Kidney epithelial cell (primary cell): ENCODE measurements at regions not wholly inside any gene's neighbourhood (a gene's known extent, or its start where the extent isn't known, plus 50 kb on each side); places are given as distances from the start of the nearest gene placed in this dataset.

ENCODE experiments used
- DNase-seq: peaks from one replicate; pipeline ENCODE4 v3.0.0-alpha.2; 2010; ENCODE audit warnings: low read depth
- H3K27me3 ChIP-seq: 2 replicates; pipeline ENCODE4 v1.6.0; 2011; ENCODE audit warnings: low read length; ENCODE audit not compliant: control insufficient read depth, insufficient read depth
- H3K36me3 ChIP-seq: 2 replicates; pipeline ENCODE4 v1.5.1; 2011; ENCODE audit warnings: low read length; ENCODE audit not compliant: control insufficient read depth, insufficient read depth
- H3K4me3 ChIP-seq: 2 replicates; pipeline ENCODE4 v1.5.1; 2011; ENCODE audit warnings: low read depth, mild to moderate bottlenecking, control low read depth, low read length
- CTCF ChIP-seq: IDR thresholded peaks from 2 replicates; pipeline ENCODE4 v1.5.1; 2011; ENCODE audit warnings: mild to moderate bottlenecking, moderate library complexity, low read length, control low read depth, inconsistent platforms; ENCODE audit not compliant: insufficient read depth, poor library complexity, severe bottlenecking

GRCh38 chr5:30839956-30840355, 353.5 kb upstream of the CDH6 start:
- Histone ChIP-seq H3K36me3 (no peaks in the 10 kb centered on the region), H3K27me3 (no peaks in the 10 kb centered on the region), H3K4me3 (no peak overlapping the region)
- DNase-seq, result no peak
- TF ChIP-seq CTCF, result no peak

GRCh38 chr5:30838936-30839496, 354.5 kb upstream of the CDH6 start:
- peak; percentile 44 for DNase-seq
- TF ChIP-seq CTCF, result no peak
- H3K36me3 ChIP-seq, result no peaks in the 10 kb centered on the region
- H3K27me3 ChIP-seq, result no peaks in the 10 kb centered on the region
- no peak overlapping the region for H3K4me3 ChIP-seq

- DNase-seq, result no peak
- TF ChIP-seq CTCF, result no peak
- no peak overlapping the region for H3K4me3 ChIP-seq
- H3K27me3 ChIP-seq, result no peaks in the 10 kb centered on the region
- H3K36me3 ChIP-seq, result no peaks in the 10 kb centered on the region
Observed at GRCh38 chr5:30832519-30832918, 361.0 kb upstream of the CDH6 start.

- no peak overlapping the region for H3K4me3 ChIP-seq
- no peaks in the 10 kb centered on the region for H3K36me3 ChIP-seq
- no peak for DNase-seq
- H3K27me3 ChIP-seq, result no peaks in the 10 kb centered on the region
- TF ChIP-seq CTCF, result no peak
Observed at GRCh38 chr5:30831605-30832004, 361.9 kb upstream of the CDH6 start.

- H3K4me3 ChIP-seq, result no peak overlapping the region
- DNase-seq, result no peak
- no peaks in the 10 kb centered on the region for H3K27me3 ChIP-seq
- H3K36me3 ChIP-seq, result no peaks in the 10 kb centered on the region
- no peak for TF ChIP-seq CTCF
Observed at GRCh38 chr5:30831123-30831522, 362.4 kb upstream of the CDH6 start.

DNA sequence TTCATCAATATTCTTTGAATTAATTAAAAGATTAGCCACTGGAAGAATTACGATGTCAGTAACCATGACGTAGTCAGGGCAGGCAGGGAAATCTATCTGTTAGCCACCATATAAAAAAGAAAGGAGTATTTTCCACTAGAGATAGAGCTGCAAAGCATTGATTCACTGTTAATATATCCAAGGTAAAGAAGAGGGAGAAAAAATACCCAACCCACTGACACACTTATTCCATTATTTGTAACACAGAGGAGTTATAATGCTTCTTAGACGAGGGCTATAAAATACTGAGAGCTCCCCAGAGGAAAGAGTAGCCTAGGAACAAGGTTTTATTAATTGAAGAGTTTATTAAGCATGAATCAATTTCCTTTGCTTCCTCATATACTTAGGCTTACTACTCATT, 382.2 kb upstream of the CDH6 start:
- H3K4me3 ChIP-seq, result no peak overlapping the region
- H3K27me3 ChIP-seq, result no peaks in the 10 kb centered on the region
- TF ChIP-seq CTCF, result no peak
- DNase-seq, result no peak
- no peaks in the 10 kb centered on the region for H3K36me3 ChIP-seq
